Bone marrow (tissue), 2 donors: ENCODE measurements at regions not wholly inside any gene's neighbourhood (a gene's known extent, or its start where the extent isn't known, plus 50 kb on each side); places are given as distances from the start of the nearest gene placed in this dataset.

Experiments used
- DNase-seq, 2 donors: peaks; one replicate each; lab custom pipeline; 2025; lab: John Stamatoyannopoulos, UW

GRCh38 chr3:35946854-35947515 is 307.7 kb downstream of the ARPP21 start:
- DNase-seq = no peak

DNA sequence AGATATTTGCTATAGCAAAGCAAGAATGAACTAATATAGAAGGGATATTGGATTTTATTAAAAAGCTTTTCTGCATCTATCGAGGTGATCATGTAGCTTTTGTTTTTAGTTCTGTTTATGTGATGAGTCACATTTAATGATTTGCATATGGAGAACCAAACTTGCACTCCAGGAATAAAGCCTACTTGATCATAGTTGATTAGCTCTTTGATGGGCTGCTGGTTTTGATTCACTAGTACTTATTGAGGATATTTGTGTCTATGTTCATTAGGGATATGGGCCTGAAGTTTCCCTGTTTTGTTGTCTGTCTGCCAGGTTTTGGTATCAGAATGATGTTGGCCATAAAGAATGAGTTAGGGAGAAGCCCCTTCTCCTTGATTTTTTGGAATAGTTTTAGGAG is 310.7 kb downstream of the ARPP21 start:
- DNase-seq = no peak

- no peak for DNase-seq
Observed at GRCh38 chr3:35954413-35954812, 315.1 kb downstream of the ARPP21 start.

DNA sequence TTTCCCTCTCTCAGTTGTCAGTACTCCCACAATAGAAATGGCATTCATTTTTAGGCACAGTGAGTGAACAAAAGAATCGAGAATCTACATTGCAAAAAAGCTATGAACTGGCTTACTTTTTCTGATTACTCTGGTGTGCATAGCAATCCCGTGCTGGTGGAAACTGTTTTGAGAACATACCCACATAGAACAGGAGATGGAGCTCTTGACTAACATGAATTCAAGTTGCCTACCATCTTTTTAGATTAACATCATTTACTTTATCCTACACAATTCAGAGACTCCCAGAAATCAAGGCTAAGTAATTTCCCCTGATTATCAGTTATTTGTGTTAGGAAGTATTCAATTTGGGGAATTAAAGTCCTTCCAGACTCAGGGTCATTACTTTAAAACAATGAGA is 326.6 kb downstream of the ARPP21 start:
- no peak for DNase-seq

- no peak for DNase-seq
Observed at GRCh38 chr3:35966629-35967464, 327.5 kb downstream of the ARPP21 start.

- DNase-seq = no peak
Observed at GRCh38 chr3:35968043-35968622, 328.8 kb downstream of the ARPP21 start.

DNA sequence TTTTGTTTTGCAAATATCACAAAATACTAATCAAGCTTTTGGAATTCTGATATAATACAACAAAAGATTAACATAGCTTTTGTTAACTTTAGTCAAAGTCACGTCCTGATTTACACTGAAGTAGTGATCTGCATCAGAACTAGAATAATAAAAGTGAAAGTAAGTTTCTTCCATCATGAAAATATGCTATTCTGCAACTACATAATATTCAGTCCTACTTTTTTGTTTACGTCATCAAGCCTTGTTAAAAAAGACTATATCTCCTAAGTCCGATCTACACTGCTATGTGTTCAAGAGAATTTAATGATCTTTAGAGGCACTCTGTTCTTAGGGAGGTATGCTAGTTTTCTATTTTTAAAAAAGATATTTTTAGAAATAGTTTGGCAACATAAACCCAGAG is 330.1 kb downstream of the ARPP21 start:
- no peak for DNase-seq

GRCh38 chr3:35970793-35971192 is 331.5 kb downstream of the ARPP21 start:
- no peak for DNase-seq

DNA sequence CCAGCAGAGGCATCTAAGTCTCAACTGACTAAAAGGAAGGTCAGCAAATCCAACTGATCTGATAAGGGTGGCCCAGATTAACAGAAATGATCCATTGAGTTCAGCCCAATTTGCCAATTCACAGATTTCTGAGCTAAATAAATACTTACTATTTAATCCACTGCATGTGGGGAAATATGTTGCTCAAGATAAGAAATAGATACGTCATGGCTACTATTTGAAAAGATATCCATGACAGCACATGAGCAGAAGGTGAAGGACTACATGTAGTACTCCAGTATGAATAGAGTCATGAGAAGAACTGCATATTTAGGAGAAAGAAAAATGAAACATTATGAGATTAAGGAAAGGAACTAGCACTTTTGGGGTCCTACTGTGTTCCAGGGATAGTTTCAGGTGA is 332.4 kb downstream of the ARPP21 start:
- DNase-seq = no peak

DNA sequence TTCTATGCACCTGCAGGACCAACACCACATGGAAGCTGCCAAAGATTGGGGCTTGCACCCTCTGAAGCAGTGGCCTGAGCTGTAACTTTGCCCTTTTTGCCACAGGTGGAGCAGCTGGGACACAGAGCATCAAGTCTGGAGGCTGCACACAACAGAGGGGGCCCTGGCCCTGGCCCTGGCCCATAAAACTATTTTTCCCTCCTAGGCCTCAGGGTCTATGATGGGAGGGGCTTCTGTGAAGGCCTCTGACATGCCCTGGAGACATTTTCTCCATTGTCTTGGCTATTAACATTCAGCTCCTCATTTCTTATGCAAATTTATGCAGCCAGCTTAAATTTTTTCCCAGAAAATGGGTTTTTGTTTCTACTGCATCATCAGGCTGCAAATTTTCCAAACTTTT is 335.5 kb downstream of the ARPP21 start:
- DNase-seq = no peak

GRCh38 chr3:35986161-35986560 is 346.8 kb downstream of the ARPP21 start:
- no peak for DNase-seq

GRCh38 chr3:35987386-35987785 is 348.1 kb downstream of the ARPP21 start:
- no peak for DNase-seq

GRCh38 chr3:35992041-35992440 is 352.7 kb downstream of the ARPP21 start:
- DNase-seq = no peak

- DNase-seq = no peak
Observed at GRCh38 chr3:36011791-36012190, 368.5 kb upstream of the STAC start.

- DNase-seq = no peak
Observed at GRCh38 chr3:36013425-36013824, 366.9 kb upstream of the STAC start.

DNA sequence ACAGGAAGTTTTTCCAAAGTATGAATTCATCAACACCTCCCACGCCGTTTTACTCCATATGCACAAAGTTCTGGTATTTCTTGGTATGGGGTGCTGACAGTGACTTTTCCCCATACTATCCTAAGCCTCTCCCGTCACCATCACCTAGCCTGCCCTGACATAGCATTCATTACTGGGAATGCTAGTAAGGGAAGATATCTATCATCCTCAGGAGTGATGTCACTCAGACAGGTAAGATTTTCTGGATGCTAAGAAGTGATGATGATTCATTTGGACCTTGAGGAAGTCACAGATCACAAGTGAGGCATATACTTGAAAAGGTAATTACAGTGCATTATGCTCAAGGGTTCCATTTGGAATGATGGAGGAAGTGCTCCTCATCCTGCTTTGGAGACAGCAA is 355.1 kb upstream of the STAC start:
- no peak for DNase-seq

DNA sequence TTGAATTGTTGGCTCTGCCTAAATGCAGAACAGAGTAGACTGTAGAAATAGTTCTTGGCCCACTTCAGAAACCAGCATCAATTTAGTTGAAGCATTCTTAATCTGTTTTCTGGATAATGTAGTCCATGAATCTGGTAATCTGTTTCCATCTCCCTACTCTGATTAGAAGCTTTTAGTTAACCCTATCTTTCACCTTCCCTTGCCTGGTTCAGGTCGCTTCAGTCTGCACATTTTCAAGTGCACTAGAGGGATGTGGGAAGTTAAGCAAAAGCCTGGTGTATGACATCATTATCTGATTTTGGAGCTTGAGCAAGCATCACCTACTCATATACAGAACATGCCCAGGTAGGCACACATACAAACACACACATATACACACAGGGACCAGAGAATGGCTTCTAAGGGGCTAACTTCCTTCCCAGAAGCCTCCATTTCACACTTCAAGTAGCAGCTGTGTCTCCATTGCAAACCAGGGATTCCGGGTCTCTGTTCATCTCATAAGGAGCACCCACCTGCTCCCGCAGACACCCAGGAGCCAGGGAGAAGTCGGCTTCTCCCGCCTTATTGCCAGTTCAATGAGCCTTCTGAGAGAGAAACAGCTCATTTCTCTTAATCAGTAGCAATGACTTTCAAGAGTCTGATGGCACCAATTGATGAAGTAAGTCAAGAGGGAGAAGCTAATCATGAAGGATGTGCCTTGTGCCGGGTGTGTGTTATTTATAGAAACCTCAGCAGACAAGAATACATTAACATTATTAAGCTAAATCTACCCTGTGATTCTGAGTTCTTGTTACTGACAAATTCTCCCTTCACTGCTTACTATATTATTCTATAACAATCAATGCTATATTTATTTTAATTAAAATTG is 347.9 kb upstream of the STAC start:
- no peak for DNase-seq

DNA sequence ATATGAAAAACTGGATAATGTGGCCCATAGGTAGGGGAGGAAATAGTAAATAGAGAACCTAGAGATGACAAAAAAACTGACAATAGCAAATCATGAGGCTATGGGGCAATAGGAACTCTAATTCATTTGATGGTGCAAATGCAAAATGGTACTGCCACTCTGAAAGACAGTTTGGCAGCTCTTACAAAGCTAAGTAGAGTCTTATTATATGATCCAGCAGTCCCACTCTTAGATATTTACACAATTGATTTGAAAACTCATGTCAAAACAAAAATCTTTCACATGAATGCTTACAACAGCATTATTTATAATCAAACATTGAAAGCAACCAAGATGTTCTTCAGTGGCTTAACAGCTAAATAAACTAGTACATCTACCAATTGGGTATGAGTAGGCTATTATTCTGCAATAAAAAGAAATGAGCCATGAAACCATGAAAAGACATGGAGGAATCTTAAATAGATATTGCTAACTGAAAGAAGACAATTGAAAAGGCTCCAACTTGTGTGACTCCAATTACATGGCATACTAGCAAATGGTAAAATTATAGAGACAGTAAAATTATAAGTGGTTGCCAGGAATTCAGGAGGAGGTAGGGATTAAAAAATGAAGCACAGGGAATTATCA is 321.8 kb upstream of the STAC start:
- DNase-seq = no peak

DNA sequence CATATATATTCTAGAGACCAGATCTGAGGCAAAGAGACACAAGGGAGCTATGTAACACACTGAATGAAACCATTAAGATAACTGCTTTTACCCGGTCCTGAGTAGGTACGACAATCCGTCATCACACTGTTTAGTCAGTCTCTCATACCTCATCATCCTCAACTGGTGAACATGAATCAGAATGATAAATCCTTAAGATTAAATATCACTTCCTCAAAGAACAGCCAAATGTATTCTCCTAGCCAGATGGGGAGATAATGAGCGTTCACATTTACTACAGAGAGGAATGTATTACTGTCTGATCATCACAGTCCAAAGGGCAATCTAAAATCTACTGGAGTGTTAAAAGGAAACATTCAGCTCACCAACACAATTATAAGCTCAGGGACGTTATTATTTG is 319.4 kb upstream of the STAC start:
- DNase-seq = no peak

GRCh38 chr3:36063992-36064391 is 316.3 kb upstream of the STAC start:
- DNase-seq = no peak

DNA sequence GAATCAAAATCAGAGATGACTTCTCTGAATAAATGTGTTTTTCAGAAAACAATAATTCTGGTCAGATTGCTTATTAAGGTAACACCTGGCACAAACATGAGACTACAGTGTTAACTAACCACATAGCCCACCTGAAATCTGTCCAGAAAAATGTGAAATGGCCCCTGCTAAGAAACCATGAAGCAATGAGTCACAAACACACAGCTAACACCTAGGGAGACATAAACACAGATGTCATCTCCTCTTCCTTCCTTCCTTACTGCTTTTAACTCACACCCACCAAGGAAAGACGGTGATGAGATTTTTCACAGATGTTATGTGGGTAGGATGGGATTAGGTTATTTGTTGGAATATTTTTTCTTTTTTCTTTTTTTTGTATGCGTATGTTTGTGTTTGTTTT is 315.0 kb upstream of the STAC start:
- no peak for DNase-seq

DNA sequence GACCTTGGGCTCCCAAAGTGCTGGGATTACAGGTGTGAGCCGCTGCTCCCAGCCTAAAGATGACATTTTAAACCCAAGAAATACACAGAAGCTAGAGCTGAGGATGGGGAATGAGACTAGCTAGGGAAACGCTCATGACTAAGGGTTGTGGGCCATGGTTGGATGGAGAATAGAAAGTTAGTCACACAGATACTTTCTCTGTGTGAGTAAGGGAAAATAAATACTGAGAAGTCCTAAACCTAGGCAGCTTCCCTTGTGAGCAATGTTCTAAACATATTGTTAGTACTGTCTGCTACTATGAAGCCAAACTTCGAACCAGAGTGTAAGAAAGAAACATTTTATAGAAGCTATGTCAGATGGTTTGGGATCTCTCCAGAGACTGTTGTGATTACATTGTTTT is 304.8 kb upstream of the STAC start:
- no peak for DNase-seq
